ENCODE measurements at regions not wholly inside any gene's neighbourhood (a gene's known extent, or its start where the extent isn't known, plus 50 kb on each side); places are given as distances from the start of the nearest gene placed in this dataset.

DNA sequence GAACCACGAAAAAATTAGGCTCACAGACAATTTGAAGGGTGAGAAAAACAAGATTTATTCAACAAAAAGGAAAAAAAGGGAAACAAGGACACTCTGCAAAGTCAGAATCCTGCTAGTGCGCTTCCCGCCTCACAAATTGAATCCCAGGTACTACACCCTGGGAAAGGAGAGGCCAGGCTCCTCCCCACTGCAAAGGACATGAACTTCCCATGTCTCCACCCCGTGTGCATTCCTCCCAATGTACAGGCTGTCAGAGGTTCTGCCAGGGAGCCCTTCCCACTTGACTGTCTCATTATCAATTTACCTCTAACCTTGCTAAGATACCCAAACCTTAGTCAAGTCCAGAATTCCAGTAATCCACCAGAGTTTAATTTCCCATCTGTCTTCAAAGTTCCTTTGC is 70.4 kb upstream of the CDK1 start:
- no peaks in the 10 kb centered on the region for H3K4me1 ChIP-seq (ENCODE audit: insufficient read depth, low read length, poor library complexity, severe bottlenecking)
- H3K79me2 ChIP-seq (ENCODE audit: insufficient read depth, low read length) = no peaks in the 10 kb centered on the region
- H3K9me2 ChIP-seq (replicated peaks; ENCODE audit: low read depth, low read length) = no peaks in the 10 kb centered on the region
- no peak overlapping the region for H3K4me3 ChIP-seq (ENCODE audit: low read length, poor library complexity, severe bottlenecking)
- no peaks in the 10 kb centered on the region for H3F3A ChIP-seq (ENCODE audit: low read depth)
- H2AFZ ChIP-seq (ENCODE audit: low read length) = no peak overlapping the region
- H3K4me2 ChIP-seq (ENCODE audit: low read depth, low read length, poor library complexity, severe bottlenecking) = no peak overlapping the region
- no peak overlapping the region for H3K9ac ChIP-seq (ENCODE audit: low read depth, low read length, poor library complexity, severe bottlenecking)
- no peak for TF ChIP-seq CTCF (conservative IDR thresholded peaks at IDR 0.05; ENCODE audit: low read length)
- no peak for TF ChIP-seq EZH2phosphoT487 (IDR thresholded peaks at IDR 0.05; ENCODE audit: borderline replicate concordance)
- no peaks in the 10 kb centered on the region for H3K27me3 ChIP-seq (ENCODE audit: insufficient read depth, low read length, poor library complexity, severe bottlenecking)
- no peaks in the 10 kb centered on the region for H3K36me3 ChIP-seq (ENCODE audit: insufficient read depth, low read length)
- H4K20me1 ChIP-seq (ENCODE audit: insufficient read depth, low read length, poor library complexity, severe bottlenecking) = no peaks in the 10 kb centered on the region
- no peaks in the 10 kb centered on the region for H3K9me3 ChIP-seq (ENCODE audit: insufficient read depth, low read depth, low read length)

GRCh38 chr10:60706146-60706545 is 72.1 kb upstream of the CDK1 start:
- no peaks in the 10 kb centered on the region for H3K36me3 ChIP-seq (ENCODE audit: insufficient read depth, low read length)
- H3K27me3 ChIP-seq (ENCODE audit: insufficient read depth, low read length, poor library complexity, severe bottlenecking) = no peaks in the 10 kb centered on the region
- TF ChIP-seq CTCF (conservative IDR thresholded peaks at IDR 0.05; ENCODE audit: low read length) = no peak
- TF ChIP-seq EZH2phosphoT487 (IDR thresholded peaks at IDR 0.05; ENCODE audit: borderline replicate concordance) = no peak

DNA sequence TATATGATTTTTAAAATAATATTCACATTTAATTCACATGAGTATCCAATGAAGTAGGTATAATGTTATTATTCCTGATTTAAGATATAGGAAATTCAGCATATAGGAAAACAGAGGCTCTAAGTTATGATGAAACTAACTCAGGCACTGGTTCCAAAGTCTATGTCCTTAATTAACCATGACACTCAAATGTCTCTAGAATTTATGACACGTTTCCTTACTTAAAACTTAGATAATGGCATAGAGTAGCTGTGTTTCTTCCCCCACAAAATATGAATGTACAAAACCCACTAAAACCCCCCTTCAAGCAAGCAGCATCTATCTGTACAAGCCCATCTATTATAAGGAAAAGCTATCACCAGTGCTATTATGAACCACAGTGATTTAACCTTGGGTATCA is 72.9 kb upstream of the CDK1 start:
- H3K4me3 ChIP-seq (ENCODE audit: low read length, poor library complexity, severe bottlenecking) = no peak overlapping the region
- no peak overlapping the region for H3K4me2 ChIP-seq (ENCODE audit: low read depth, low read length, poor library complexity, severe bottlenecking)

More at GRCh38 chr10:60706146-60706545, 72.1 kb upstream of the CDK1 start:
- no peaks in the 10 kb centered on the region for H3K9me3 ChIP-seq (ENCODE audit: insufficient read depth, low read depth, low read length)
- H3K4me1 ChIP-seq (ENCODE audit: insufficient read depth, low read length, poor library complexity, severe bottlenecking) = no peaks in the 10 kb centered on the region
- H3K4me2 ChIP-seq (ENCODE audit: low read depth, low read length, poor library complexity, severe bottlenecking) = no peak overlapping the region
- H4K20me1 ChIP-seq (ENCODE audit: insufficient read depth, low read length, poor library complexity, severe bottlenecking) = no peaks in the 10 kb centered on the region
- H3F3A ChIP-seq (ENCODE audit: low read depth) = no peaks in the 10 kb centered on the region
- no peaks in the 10 kb centered on the region for H3K79me2 ChIP-seq (ENCODE audit: insufficient read depth, low read length)
- H3K9ac ChIP-seq (ENCODE audit: low read depth, low read length, poor library complexity, severe bottlenecking) = no peak overlapping the region
- no peak overlapping the region for H2AFZ ChIP-seq (ENCODE audit: low read length)
- no peak overlapping the region for H3K4me3 ChIP-seq (ENCODE audit: low read length, poor library complexity, severe bottlenecking)
- no peaks in the 10 kb centered on the region for H3K9me2 ChIP-seq (replicated peaks; ENCODE audit: low read depth, low read length)

More for the DNA sequence above, 72.9 kb upstream of the CDK1 start:
- Histone ChIP-seq H3K36me3 (ENCODE audit: insufficient read depth, low read length) (no peaks in the 10 kb centered on the region), H3K4me1 (ENCODE audit: insufficient read depth, low read length, poor library complexity, severe bottlenecking) (no peaks in the 10 kb centered on the region), H3K9ac (ENCODE audit: low read depth, low read length, poor library complexity, severe bottlenecking) (no peak overlapping the region), H3K79me2 (ENCODE audit: insufficient read depth, low read length) (no peaks in the 10 kb centered on the region), H3K9me3 (ENCODE audit: insufficient read depth, low read depth, low read length) (no peaks in the 10 kb centered on the region), H3F3A (ENCODE audit: low read depth) (no peaks in the 10 kb centered on the region), H2AFZ (ENCODE audit: low read length) (no peak overlapping the region), H3K9me2 (replicated peaks; ENCODE audit: low read depth, low read length) (no peaks in the 10 kb centered on the region), H4K20me1 (ENCODE audit: insufficient read depth, low read length, poor library complexity, severe bottlenecking) (no peaks in the 10 kb centered on the region), H3K27me3 (ENCODE audit: insufficient read depth, low read length, poor library complexity, severe bottlenecking) (no peaks in the 10 kb centered on the region)
- TF ChIP-seq CTCF (conservative IDR thresholded peaks at IDR 0.05; ENCODE audit: low read length) = no peak
- TF ChIP-seq EZH2phosphoT487 (IDR thresholded peaks at IDR 0.05; ENCODE audit: borderline replicate concordance) = no peak
